Spleen (tissue), 7 donors: ENCODE measurements at regions not wholly inside any gene's neighbourhood (a gene's known extent, or its start where the extent isn't known, plus 50 kb on each side); places are given as distances from the start of the nearest gene placed in this dataset.

Source experiments
- POLR2A ChIP-seq, 3 donors: fragments of 450-650 bp; IDR thresholded peaks; one replicate each; pipeline ENCODE4 v1.5.1; 2017; ENCODE audit warnings: antibody characterized with exemption in 3 of 3, mild to moderate bottlenecking in 1 of 3
- POLR2AphosphoS5 ChIP-seq, 3 donors: sonication (generic); formaldehyde crosslinking; IDR thresholded peaks; one replicate each; pipeline ENCODE4 v1.5.1; 2017; ENCODE audit warnings: antibody characterized with exemption in 3 of 3
- TF ChIP-seq, protein P1 (sequence below), 11 experiments: fragments of 200-600 bp in 7 of 11; fragments of 450-650 bp in 4 of 11; sonication (generic) in 4 of 11; IDR thresholded peaks in 8 of 11; conservative IDR thresholded peaks in 3 of 11; 1 replicate in 7 of 11; 2 replicates in 4 of 11; pipeline versions ENCODE4 v1.4.0 to v1.8.0; 2016 to 2021; ENCODE audit warnings: antibody characterized with exemption in 11 of 11, inconsistent platforms in 4 of 11, mild to moderate bottlenecking in 1 of 11
- donor health status: DM: no; HTN: no; CAD: no; lungs with moderate emphysema.
- donor health status: DM: no; HTN: no; CAD: no.
- donor health status: DM: no; HTN: no; CAD: no.

DNA sequence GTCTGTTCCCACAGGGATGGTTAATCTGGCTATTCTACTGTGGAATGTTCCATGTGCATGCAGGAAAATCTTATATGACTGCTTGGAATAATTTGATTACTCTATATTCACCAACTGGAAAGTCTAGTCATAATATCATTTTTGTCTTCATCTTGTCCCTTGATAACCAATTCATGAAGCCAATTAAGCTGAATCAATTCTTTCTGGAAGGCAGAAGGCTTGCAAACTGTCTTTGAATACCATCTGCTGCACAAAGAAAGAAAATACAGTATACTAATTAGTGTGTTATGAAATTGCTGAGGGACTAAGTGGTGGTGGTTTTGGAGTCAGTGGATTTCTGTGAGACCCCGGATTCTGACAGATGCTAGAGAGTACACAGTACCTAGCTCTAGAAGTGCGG lies 546.5 kb upstream of the MIS18BP1 start:
- TF ChIP-seq, protein P1, sequence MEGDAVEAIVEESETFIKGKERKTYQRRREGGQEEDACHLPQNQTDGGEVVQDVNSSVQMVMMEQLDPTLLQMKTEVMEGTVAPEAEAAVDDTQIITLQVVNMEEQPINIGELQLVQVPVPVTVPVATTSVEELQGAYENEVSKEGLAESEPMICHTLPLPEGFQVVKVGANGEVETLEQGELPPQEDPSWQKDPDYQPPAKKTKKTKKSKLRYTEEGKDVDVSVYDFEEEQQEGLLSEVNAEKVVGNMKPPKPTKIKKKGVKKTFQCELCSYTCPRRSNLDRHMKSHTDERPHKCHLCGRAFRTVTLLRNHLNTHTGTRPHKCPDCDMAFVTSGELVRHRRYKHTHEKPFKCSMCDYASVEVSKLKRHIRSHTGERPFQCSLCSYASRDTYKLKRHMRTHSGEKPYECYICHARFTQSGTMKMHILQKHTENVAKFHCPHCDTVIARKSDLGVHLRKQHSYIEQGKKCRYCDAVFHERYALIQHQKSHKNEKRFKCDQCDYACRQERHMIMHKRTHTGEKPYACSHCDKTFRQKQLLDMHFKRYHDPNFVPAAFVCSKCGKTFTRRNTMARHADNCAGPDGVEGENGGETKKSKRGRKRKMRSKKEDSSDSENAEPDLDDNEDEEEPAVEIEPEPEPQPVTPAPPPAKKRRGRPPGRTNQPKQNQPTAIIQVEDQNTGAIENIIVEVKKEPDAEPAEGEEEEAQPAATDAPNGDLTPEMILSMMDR (IDR thresholded peaks at IDR 0.05 in 8 of 11, conservative IDR thresholded peaks at IDR 0.05 in 3 of 11): no peak
- TF ChIP-seq POLR2AphosphoS5 (IDR thresholded peaks at IDR 0.05): no peak
- no peak for TF ChIP-seq POLR2A (IDR thresholded peaks at IDR 0.05)
